ENCODE measurements at regions not wholly inside any gene's neighbourhood (a gene's known extent, or its start where the extent isn't known, plus 50 kb on each side); places are given as distances from the start of the nearest gene placed in this dataset.

- Histone ChIP-seq H3K4me3 (no peak overlapping the region), H3K27ac (no peak overlapping the region), H3K27me3 (no peaks in the 10 kb centered on the region), H3K9me3 (no peaks in the 10 kb centered on the region), H3K4me1 (no peaks in the 10 kb centered on the region), H3K36me3 (no peaks in the 10 kb centered on the region)
- WGBS, 2 donors, result 84 to 91% methylated on average over 2 of the region's 2 CpGs
- no peak for DNase-seq
- no peak for ATAC-seq (ENCODE audit: low FRiP score in 2 of 2)
- no peak for TF ChIP-seq EP300 (IDR thresholded peaks at IDR 0.05)
- TF ChIP-seq POLR2A (IDR thresholded peaks at IDR 0.05), result no peak
- no peak for TF ChIP-seq CTCF (IDR thresholded peaks at IDR 0.05)
- TF ChIP-seq POLR2AphosphoS5 (IDR thresholded peaks at IDR 0.05), result no peak
Observed at GRCh38 chr6:74334722-74335121, 638.7 kb downstream of the CD109 start.

- Histone ChIP-seq H3K9me3 (no peaks in the 10 kb centered on the region), H3K36me3 (no peaks in the 10 kb centered on the region), H3K27ac (no peak overlapping the region), H3K27me3 (no peaks in the 10 kb centered on the region), H3K4me1 (no peaks in the 10 kb centered on the region), H3K4me3 (no peak overlapping the region)
- TF ChIP-seq POLR2A (IDR thresholded peaks at IDR 0.05), result no peak
- no peak for TF ChIP-seq CTCF (IDR thresholded peaks at IDR 0.05)
- TF ChIP-seq EP300 (IDR thresholded peaks at IDR 0.05), result no peak
- no peak for TF ChIP-seq POLR2AphosphoS5 (IDR thresholded peaks at IDR 0.05)
- no peak for ATAC-seq (ENCODE audit: low FRiP score in 2 of 2)
- no peak for DNase-seq
Observed at GRCh38 chr6:74333406-74333805, 637.4 kb downstream of the CD109 start.

GRCh38 chr6:74320715-74321114 is 624.7 kb downstream of the CD109 start:
- no peaks in the 10 kb centered on the region for H3K9me3 ChIP-seq
- no peak for TF ChIP-seq POLR2A (IDR thresholded peaks at IDR 0.05)
- TF ChIP-seq POLR2AphosphoS5 (IDR thresholded peaks at IDR 0.05), result no peak
- no peak for DNase-seq
- H3K4me1 ChIP-seq, result no peaks in the 10 kb centered on the region
- no peak for ATAC-seq (ENCODE audit: low FRiP score in 2 of 2)
- no peaks in the 10 kb centered on the region for H3K36me3 ChIP-seq
- no peaks in the 10 kb centered on the region for H3K27me3 ChIP-seq
- H3K4me3 ChIP-seq, result no peak overlapping the region
- no peak overlapping the region for H3K27ac ChIP-seq

GRCh38 chr6:74320074-74320473 is 624.1 kb downstream of the CD109 start:
- Histone ChIP-seq H3K4me1 (no peaks in the 10 kb centered on the region), H3K9me3 (no peaks in the 10 kb centered on the region), H3K27ac (no peak overlapping the region), H3K4me3 (no peak overlapping the region), H3K27me3 (no peaks in the 10 kb centered on the region), H3K36me3 (no peaks in the 10 kb centered on the region)
- ATAC-seq (ENCODE audit: low FRiP score in 2 of 2) (no peak), DNase-seq (no peak)
- TF ChIP-seq CTCF (IDR thresholded peaks at IDR 0.05), result no peak
- no peak for TF ChIP-seq POLR2AphosphoS5 (IDR thresholded peaks at IDR 0.05)
- TF ChIP-seq EP300 (IDR thresholded peaks at IDR 0.05), result no peak
- no peak for TF ChIP-seq POLR2A (IDR thresholded peaks at IDR 0.05)

- Histone ChIP-seq H3K9me3 (no peaks in the 10 kb centered on the region), H3K36me3 (no peaks in the 10 kb centered on the region), H3K4me3 (no peak overlapping the region), H3K27me3 (no peaks in the 10 kb centered on the region), H3K27ac (no peak overlapping the region), H3K4me1 (no peaks in the 10 kb centered on the region)
- DNase-seq (no peak), ATAC-seq (ENCODE audit: low FRiP score in 2 of 2) (no peak)
- no peak for TF ChIP-seq POLR2A (IDR thresholded peaks at IDR 0.05)
- TF ChIP-seq CTCF (IDR thresholded peaks at IDR 0.05), result no peak
- no peak for TF ChIP-seq POLR2AphosphoS5 (IDR thresholded peaks at IDR 0.05)
- TF ChIP-seq EP300 (IDR thresholded peaks at IDR 0.05), result no peak
- WGBS, 2 donors, result 54 to 59% methylated on average over 2 of the region's 2 CpGs
Observed at GRCh38 chr6:74319292-74319691, 623.3 kb downstream of the CD109 start.

All from upper lobe of left lung (tissue), 6 donors.